HepG2 (cell line): ENCODE measurements at regions not wholly inside any gene's neighbourhood (a gene's known extent, or its start where the extent isn't known, plus 50 kb on each side); places are given as distances from the start of the nearest gene placed in this dataset.

Experiments used
- ATAC-seq: fragments of 200-7000 bp; cut with Tn5 transposase; 3 replicates; pipeline ENCODE4 v1.9.1; 2020; ENCODE audit warnings: mild to moderate bottlenecking, moderate library complexity
- BruUV-seq: library from RNA; stranded (reverse); fragments of 400-500 nt; replicated peaks from 2 replicates; lab custom pipeline; 2021; lab: Mats Ljungman, UMichigan
- CTCF ChIA-PET: fragments of 300-600 bp; formaldehyde crosslinking; extraction: SDS; loops from one replicate; lab custom pipeline; 2021; ENCODE audit warnings: low total read pairs, inconsistent platforms, low intra/inter-chr PET ratio; lab: Yijun Ruan, JAX
- POLR2A ChIA-PET: fragments of 350-600 bp; sonication (Branson Sonifier 250); formaldehyde crosslinking; loops from one replicate; lab custom pipeline; 2020; ENCODE audit warnings: antibody characterized with exemption, inconsistent platforms; lab: Yijun Ruan, JAX
- DNase-seq: peaks from one replicate; pipeline ENCODE4 v3.0.0-alpha.2; 2015; ENCODE audit warnings: low spot score
- FAIRE-seq: peaks from 3 replicates; lab custom pipeline; 2011; peaks lifted over from hg19 to GRCh38; lab: Jason Lieb, UNC
- H2AFZ ChIP-seq: one replicate; pipeline ENCODE4 v1.6.1; 2011; ENCODE audit warnings: low read length, inconsistent platforms
- H3K27ac ChIP-seq: fragments of 300-600 bp; 3 replicates; pipeline ENCODE4 v1.8.0; 2011; ENCODE audit warnings: mixed run types, mild to moderate bottlenecking, mixed read lengths, low read length, inconsistent platforms; ENCODE audit not compliant: insufficient read depth; ENCODE audit errors: extremely low read length
- H3K27me3 ChIP-seq, 2 experiments: fragments of 200-600 bp in 1 of 2; 2 replicates in 1 of 2; 3 replicates in 1 of 2; pipeline versions ENCODE4 v1.6.0 to v1.8.0; 2011; ENCODE audit warnings: low read length in 2 of 2, mild to moderate bottlenecking in 2 of 2, moderate library complexity in 2 of 2, inconsistent platforms in 1 of 2; ENCODE audit not compliant: insufficient read depth in 2 of 2, control insufficient read depth in 1 of 2
- H3K36me3 ChIP-seq, 2 experiments: fragments of 200-600 bp in 1 of 2; replicated peaks in 1 of 2; 2 replicates in 1 of 2; 3 replicates in 1 of 2; pipeline versions ENCODE4 v1.5.1 to v1.8.0; 2011; ENCODE audit warnings: low read length in 2 of 2, inconsistent platforms in 1 of 2; ENCODE audit not compliant: insufficient read depth in 2 of 2, control insufficient read depth in 1 of 2
- H3K4me1 ChIP-seq: 2 replicates; pipeline ENCODE4 v1.5.1; 2012; ENCODE audit warnings: low read length, inconsistent platforms; ENCODE audit not compliant: insufficient read depth
- H3K4me2 ChIP-seq: 2 replicates; pipeline ENCODE4 v1.6.0; 2011; ENCODE audit warnings: low read depth, low read length, inconsistent platforms
- H3K4me3 ChIP-seq, 3 experiments: fragments of 200-600 bp in 1 of 3; sonication (generic), shearing (Covaris generic) in 1 of 3; replicated peaks in 1 of 3; 2 replicates each; pipeline ENCODE4 v1.5.1; 2011 to 2016; ENCODE audit warnings: low read length in 3 of 3, inconsistent platforms in 2 of 3, low read depth in 2 of 3, mild to moderate bottlenecking in 2 of 3, control low read depth in 1 of 3, mixed read lengths in 1 of 3; ENCODE audit not compliant: insufficient read depth in 1 of 3
- H3K79me2 ChIP-seq: one replicate; pipeline ENCODE4 v1.6.1; 2011; ENCODE audit warnings: low read length, inconsistent platforms; ENCODE audit not compliant: insufficient read depth
- H3K9ac ChIP-seq: 2 replicates; pipeline ENCODE4 v1.6.0; 2011; ENCODE audit warnings: mild to moderate bottlenecking, low read depth, low read length, inconsistent platforms; ENCODE audit not compliant: insufficient read depth
- H3K9me3 ChIP-seq: 2 replicates; pipeline ENCODE4 v1.5.1; 2012; ENCODE audit warnings: mild to moderate bottlenecking, low read length
- H4K20me1 ChIP-seq: 2 replicates; pipeline ENCODE4 v1.6.0; 2011; ENCODE audit warnings: inconsistent platforms, mild to moderate bottlenecking, low read length, moderate library complexity; ENCODE audit not compliant: insufficient read depth
- ARHGAP35 ChIP-seq: sonication (generic); formaldehyde crosslinking; IDR thresholded peaks from 2 replicates; pipeline ENCODE4 v1.9.0; 2022; ENCODE audit warnings: mild to moderate bottlenecking, inconsistent platforms, moderate library complexity, missing genetic modification reagents, borderline replicate concordance
- BRD4 ChIP-seq: sonication (generic); formaldehyde crosslinking; IDR thresholded peaks from 2 replicates; pipeline ENCODE4 v1.4.0; 2020; ENCODE audit warnings: missing genetic modification reagents
- NFKBIZ ChIP-seq: IDR thresholded peaks from 2 replicates; pipeline ENCODE4 v1.6.1; 2018; ENCODE audit warnings: missing genetic modification reagents, missing compliant biosample characterization
- PHF21A ChIP-seq: sonication (generic); formaldehyde crosslinking; IDR thresholded peaks from 2 replicates; pipeline ENCODE4 v1.5.0; 2020; ENCODE audit warnings: mild to moderate bottlenecking, missing genetic modification reagents
- RFXAP ChIP-seq: sonication (generic); formaldehyde crosslinking; IDR thresholded peaks from 2 replicates; pipeline ENCODE4 v1.4.0; 2020; ENCODE audit warnings: missing genetic modification reagents, borderline replicate concordance
- SIX1 ChIP-seq: sonication (generic); formaldehyde crosslinking; IDR thresholded peaks from 2 replicates; pipeline ENCODE4 v1.4.0; 2020; ENCODE audit warnings: missing genetic modification reagents, borderline replicate concordance
- SRF ChIP-seq: IDR thresholded peaks from 2 replicates; pipeline ENCODE4 v1.6.1; 2011; ENCODE audit warnings: mild to moderate bottlenecking, low read depth, low read length, moderate library complexity
- TGIF2 ChIP-seq: IDR thresholded peaks from 2 replicates; pipeline ENCODE4 v1.6.1; 2016; ENCODE audit warnings: control low read depth, missing compliant biosample characterization
- ZBTB2 ChIP-seq: sonication (generic); formaldehyde crosslinking; IDR thresholded peaks from 2 replicates; pipeline ENCODE4 v1.8.0; 2022; ENCODE audit warnings: low read depth, missing genetic modification reagents
- ZKSCAN5 ChIP-seq: sonication (generic); formaldehyde crosslinking; IDR thresholded peaks from 2 replicates; pipeline ENCODE4 v1.5.1; 2020; ENCODE audit warnings: mild to moderate bottlenecking, missing genetic modification reagents
- ZNF121 ChIP-seq: sonication (generic); formaldehyde crosslinking; IDR thresholded peaks from 2 replicates; pipeline ENCODE4 v1.5.0; 2020; ENCODE audit warnings: mild to moderate bottlenecking, missing genetic modification reagents
- ZNF24 ChIP-seq: fragments of 450-650 bp; IDR thresholded peaks from 2 replicates; pipeline ENCODE4 v1.6.1; 2017; ENCODE audit warnings: antibody characterized with exemption, mild to moderate bottlenecking
- ZNF318 ChIP-seq: sonication (generic); formaldehyde crosslinking; IDR thresholded peaks from 2 replicates; pipeline ENCODE4 v1.4.0; 2020; ENCODE audit warnings: mild to moderate bottlenecking, missing genetic modification reagents
- ZNF468 ChIP-seq: sonication (generic); formaldehyde crosslinking; IDR thresholded peaks from 2 replicates; pipeline ENCODE4 v1.8.0; 2022; ENCODE audit warnings: mild to moderate bottlenecking, moderate library complexity, missing genetic modification reagents
- ZNF572 ChIP-seq: sonication (generic); formaldehyde crosslinking; IDR thresholded peaks from 2 replicates; pipeline ENCODE4 v1.5.1; 2020; ENCODE audit warnings: mild to moderate bottlenecking, missing genetic modification reagents
- ZSCAN21 ChIP-seq: sonication (generic); formaldehyde crosslinking; IDR thresholded peaks from 2 replicates; pipeline ENCODE4 v1.8.0; 2022; ENCODE audit warnings: mild to moderate bottlenecking, missing genetic modification reagents, moderate library complexity, borderline replicate concordance
- WGBS: methylation state at CpG from one replicate; pipeline ENCODE4 v1.1.6; 2017; ENCODE audit warnings: low lambda C conversion rate; 5-methylcytosine and 5-hydroxymethylcytosine counted together
- in situ Hi-C: cut with HindIII; loops from 2 replicates; pipeline ENCODE4 v1.10.0; 2017; ENCODE audit warnings: low pct_unique_long_range_greater_than_20kb; ENCODE audit not compliant: extremely low pct_ligation_motif_present
- intact Hi-C: fragments of 100-400 bp; cut with micrococcal nuclease; formaldehyde crosslinking; loops from one replicate; pipeline ENCODE4 v1.10.0; 2022; ENCODE audit not compliant: unreplicated experiment

- FAIRE-seq = no peak
- no peaks in the 10 kb centered on the region for H3K36me3 ChIP-seq
- 3% methylated on average over 1 of the region's 1 CpG for WGBS
- BruUV-seq = no TSS peak
- no peak for ATAC-seq
- H3K4me2 ChIP-seq = no peak overlapping the region
- no peaks in the 10 kb centered on the region for H4K20me1 ChIP-seq
- POLR2A ChIA-PET = no interaction called here
- in situ Hi-C loops = no loop called here
- H3K4me1 ChIP-seq = no peaks in the 10 kb centered on the region
- no peak overlapping the region for H2AFZ ChIP-seq
- CTCF ChIA-PET = no interaction called here
- no peak overlapping the region for H3K4me3 ChIP-seq
- no peak overlapping the region for H3K9ac ChIP-seq
- H3K27me3 ChIP-seq = no peaks in the 10 kb centered on the region
- no peak for DNase-seq
- TF ChIP-seq BRD4 = no peak
- no peak for TF ChIP-seq SRF
- no peak for TF ChIP-seq ZNF572
- TF ChIP-seq ZSCAN21 = no peak
- no peak for TF ChIP-seq ARHGAP35
- no peak for TF ChIP-seq SIX1
- TF ChIP-seq ZNF318 (CRISPR knock-in tag) = no peak
- TF ChIP-seq ZNF121 (CRISPR knock-in tag) = no peak
- TF ChIP-seq NFKBIZ = no peak
- no peak for TF ChIP-seq TGIF2 (CRISPR knock-in tag)
- no peak for TF ChIP-seq RFXAP
- no peak for TF ChIP-seq ZNF468
- TF ChIP-seq ZBTB2 (CRISPR knock-in tag) = no peak
- no peak for TF ChIP-seq ZNF24
- no peak for TF ChIP-seq ZKSCAN5
- no peak for TF ChIP-seq PHF21A
- no peaks in the 10 kb centered on the region for H3K79me2 ChIP-seq
- no peak overlapping the region for H3K27ac ChIP-seq
- no peaks in the 10 kb centered on the region for H3K9me3 ChIP-seq
- intact Hi-C loops = no loop called here
Observed at GRCh38 chr3:110248666-110249065, 823.0 kb upstream of the NECTIN3 start.
